Bronchial epithelial cell (primary cell): ENCODE measurements at regions not wholly inside any gene's neighbourhood (a gene's known extent, or its start where the extent isn't known, plus 50 kb on each side); places are given as distances from the start of the nearest gene placed in this dataset.

ENCODE experiments used
- DNase-seq: peaks from one replicate; pipeline ENCODE4 v3.0.0-alpha.2; 2010; ENCODE audit warnings: low read depth
- FAIRE-seq: peaks from 2 replicates; lab custom pipeline; 2011; peaks lifted over from hg19 to GRCh38; lab: Jason Lieb, UNC
- H3K27me3 ChIP-seq: 2 replicates; pipeline ENCODE4 v1.5.1; 2011; ENCODE audit warnings: low read length; ENCODE audit not compliant: control insufficient read depth, insufficient read depth
- H3K36me3 ChIP-seq: 2 replicates; pipeline ENCODE4 v1.5.1; 2011; ENCODE audit warnings: low read length; ENCODE audit not compliant: control insufficient read depth, insufficient read depth
- H3K4me3 ChIP-seq: 2 replicates; pipeline ENCODE4 v1.5.1; 2011; ENCODE audit warnings: mild to moderate bottlenecking, low read depth, low read length, control low read depth
- CTCF ChIP-seq: IDR thresholded peaks from 2 replicates; pipeline ENCODE4 v1.5.1; 2011; ENCODE audit warnings: mild to moderate bottlenecking, moderate library complexity, low read length, control low read depth, inconsistent platforms; ENCODE audit not compliant: insufficient read depth, severe bottlenecking

DNA sequence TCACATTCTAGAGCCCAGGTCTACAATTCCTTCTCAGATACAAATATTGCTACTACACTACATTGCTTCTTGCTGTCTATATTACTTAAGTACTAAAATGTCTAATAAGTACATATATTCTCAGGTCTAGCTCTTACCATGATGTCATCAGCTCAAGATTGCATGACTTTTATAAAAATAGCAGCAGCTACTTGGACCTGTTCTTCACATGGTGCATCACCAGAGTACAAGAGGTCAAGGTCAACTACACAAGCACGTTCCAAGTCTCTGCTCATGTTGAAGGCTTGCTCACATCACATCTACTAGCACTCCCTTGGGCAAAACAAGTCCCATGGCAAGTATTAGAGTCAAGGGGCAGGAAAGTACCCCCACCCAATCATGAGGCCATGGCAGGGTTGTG lies 465.6 kb downstream of the MED13L start:
- H3K36me3 ChIP-seq = no peaks in the 10 kb centered on the region
- H3K27me3 ChIP-seq = no peaks in the 10 kb centered on the region
- FAIRE-seq = no peak
- no peak overlapping the region for H3K4me3 ChIP-seq
- DNase-seq = no peak
- no peak for TF ChIP-seq CTCF

DNA sequence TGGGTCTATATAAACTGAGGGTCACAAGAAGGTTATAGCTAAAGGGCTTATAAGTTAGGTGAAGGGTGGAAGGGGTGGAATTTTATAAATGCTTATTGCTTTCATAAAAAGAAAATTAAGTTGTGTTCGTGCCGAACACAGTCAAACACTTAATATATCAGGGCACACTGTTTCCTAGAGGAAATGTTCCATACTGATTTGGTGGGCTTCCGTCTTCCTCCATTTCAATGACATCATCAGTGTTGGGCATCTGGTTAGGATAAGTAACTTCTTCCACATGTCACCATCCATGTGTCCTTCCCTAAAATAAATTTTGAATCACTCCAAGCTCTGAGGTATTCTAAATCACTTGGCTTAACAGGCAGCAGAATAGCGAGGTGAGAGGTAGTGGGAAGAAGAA lies 466.4 kb downstream of the MED13L start:
- DNase-seq (no peak), FAIRE-seq (no peak)
- H3K27me3 ChIP-seq = no peaks in the 10 kb centered on the region
- no peak for TF ChIP-seq CTCF
- no peaks in the 10 kb centered on the region for H3K36me3 ChIP-seq
- no peak overlapping the region for H3K4me3 ChIP-seq

GRCh38 chr12:115810122-115810901 lies 467.2 kb downstream of the MED13L start:
- no peak for TF ChIP-seq CTCF
- Histone ChIP-seq H3K4me3 (no peak overlapping the region), H3K27me3 (no peaks in the 10 kb centered on the region), H3K36me3 (no peaks in the 10 kb centered on the region)
- no peak for FAIRE-seq
- no peak for DNase-seq

DNA sequence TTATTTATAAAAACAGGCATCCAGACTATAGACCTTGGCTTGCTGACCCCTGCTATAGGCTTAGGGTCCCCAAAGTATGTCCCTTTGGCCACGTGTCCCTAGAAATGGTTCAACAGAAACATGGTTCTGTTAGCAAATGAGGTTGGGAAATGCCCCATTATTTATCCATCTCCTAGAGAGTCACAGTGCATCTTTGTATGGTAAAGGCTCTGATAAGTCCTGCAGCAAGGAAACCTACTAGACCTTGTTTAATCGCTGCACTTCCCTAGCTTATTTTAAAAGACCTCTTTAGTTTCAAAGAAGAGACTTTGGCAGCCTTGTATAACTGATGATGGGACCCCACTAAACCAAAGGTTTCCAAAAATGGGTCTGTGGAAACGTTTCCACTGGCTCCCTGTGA lies 471.5 kb downstream of the MED13L start:
- FAIRE-seq (no peak), DNase-seq (no peak)
- no peaks in the 10 kb centered on the region for H3K27me3 ChIP-seq
- no peaks in the 10 kb centered on the region for H3K36me3 ChIP-seq
- TF ChIP-seq CTCF = no peak
- H3K4me3 ChIP-seq = no peak overlapping the region

- no peak for DNase-seq
- FAIRE-seq = no peak
Observed at GRCh38 chr12:115802767-115803166, 474.7 kb downstream of the MED13L start.

More at GRCh38 chr12:115802767-115803166, 474.7 kb downstream of the MED13L start:
- no peaks in the 10 kb centered on the region for H3K36me3 ChIP-seq
- no peak for TF ChIP-seq CTCF
- H3K27me3 ChIP-seq = no peaks in the 10 kb centered on the region
- no peak overlapping the region for H3K4me3 ChIP-seq
